OCI-LY7 (cell line): ENCODE measurements at regions not wholly inside any gene's neighbourhood (a gene's known extent, or its start where the extent isn't known, plus 50 kb on each side); places are given as distances from the start of the nearest gene placed in this dataset.

Experiments
- CTCF ChIP-seq: fragments of 200-600 bp; sonication (generic); conservative IDR thresholded peaks from 2 replicates; pipeline ENCODE4 v1.5.1; 2014; ENCODE audit warnings: mild to moderate bottlenecking, antibody characterized with exemption, low read length, moderate library complexity, mixed read lengths
- EZH2phosphoT487 ChIP-seq: fragments of 200-600 bp; sonication (generic); IDR thresholded peaks from 2 replicates; pipeline ENCODE4 v1.6.1; 2018; ENCODE audit warnings: low read depth, borderline replicate concordance, mild to moderate bottlenecking, mixed run types, antibody characterized with exemption, low read length, moderate library complexity, mixed read lengths

GRCh38 chr11:91825777-91826176, 398.8 kb upstream of the FAT3 start:
- TF ChIP-seq CTCF (no peak), EZH2phosphoT487 (no peak)
